ENCODE measurements at regions not wholly inside any gene's neighbourhood (a gene's known extent, or its start where the extent isn't known, plus 50 kb on each side); places are given as distances from the start of the nearest gene placed in this dataset.

- H3F3A ChIP-seq (ENCODE audit: low read length, unreplicated experiment): no peaks in the 10 kb centered on the region
- CTCF ChIA-PET: no interaction called here
- no peak overlapping the region for H3K4me2 ChIP-seq (ENCODE audit: low read length)
- H3K4me1 ChIP-seq (ENCODE audit: insufficient read depth, low read length): no peaks in the 10 kb centered on the region
- no peak overlapping the region for H2AFZ ChIP-seq (ENCODE audit: low read length)
- TF ChIP-seq, protein P1, sequence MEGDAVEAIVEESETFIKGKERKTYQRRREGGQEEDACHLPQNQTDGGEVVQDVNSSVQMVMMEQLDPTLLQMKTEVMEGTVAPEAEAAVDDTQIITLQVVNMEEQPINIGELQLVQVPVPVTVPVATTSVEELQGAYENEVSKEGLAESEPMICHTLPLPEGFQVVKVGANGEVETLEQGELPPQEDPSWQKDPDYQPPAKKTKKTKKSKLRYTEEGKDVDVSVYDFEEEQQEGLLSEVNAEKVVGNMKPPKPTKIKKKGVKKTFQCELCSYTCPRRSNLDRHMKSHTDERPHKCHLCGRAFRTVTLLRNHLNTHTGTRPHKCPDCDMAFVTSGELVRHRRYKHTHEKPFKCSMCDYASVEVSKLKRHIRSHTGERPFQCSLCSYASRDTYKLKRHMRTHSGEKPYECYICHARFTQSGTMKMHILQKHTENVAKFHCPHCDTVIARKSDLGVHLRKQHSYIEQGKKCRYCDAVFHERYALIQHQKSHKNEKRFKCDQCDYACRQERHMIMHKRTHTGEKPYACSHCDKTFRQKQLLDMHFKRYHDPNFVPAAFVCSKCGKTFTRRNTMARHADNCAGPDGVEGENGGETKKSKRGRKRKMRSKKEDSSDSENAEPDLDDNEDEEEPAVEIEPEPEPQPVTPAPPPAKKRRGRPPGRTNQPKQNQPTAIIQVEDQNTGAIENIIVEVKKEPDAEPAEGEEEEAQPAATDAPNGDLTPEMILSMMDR (conservative IDR thresholded peaks at IDR 0.05; ENCODE audit: low read depth, low read length): no peak
- TF ChIP-seq EZH2 (IDR thresholded peaks at IDR 0.05; ENCODE audit: low read length, unreplicated experiment): no peak
- POLR2A ChIA-PET (ENCODE audit: unreplicated experiment): no interaction called here
- H3K9me2 ChIP-seq (replicated peaks; ENCODE audit: low read length): no peaks in the 10 kb centered on the region
- H3K9ac ChIP-seq (ENCODE audit: low read length): no peak overlapping the region
- no peaks in the 10 kb centered on the region for H3K79me2 ChIP-seq (ENCODE audit: low read length)
- peaks cover 86% of the 10 kb centered on the region for H3K27me3 ChIP-seq (ENCODE audit: low read length)
- intact Hi-C loops (cut with micrococcal nuclease): no loop called here
- H3K27ac ChIP-seq (ENCODE audit: low read length): no peak overlapping the region
- no peaks in the 10 kb centered on the region for H3K9me3 ChIP-seq (ENCODE audit: low read length)
- no peak overlapping the region for H3K4me3 ChIP-seq (ENCODE audit: low read length)
- no TSS peak for BruUV-seq (replicated peaks)
- no peaks in the 10 kb centered on the region for H4K20me1 ChIP-seq (ENCODE audit: low read length)
- H3K36me3 ChIP-seq (ENCODE audit: low read depth, low read length): no peaks in the 10 kb centered on the region
- no peak for DNase-seq
- no peak for ATAC-seq
Measured at GRCh38 chr16:86243123-86243473, 267.2 kb upstream of the FOXF1 start.

- H3F3A ChIP-seq (ENCODE audit: low read length, unreplicated experiment): no peaks in the 10 kb centered on the region
- no peaks in the 10 kb centered on the region for H3K4me1 ChIP-seq (ENCODE audit: insufficient read depth, low read length)
- H3K79me2 ChIP-seq (ENCODE audit: low read length): no peaks in the 10 kb centered on the region
- no peaks in the 10 kb centered on the region for H3K9me3 ChIP-seq (ENCODE audit: low read length)
- no TSS peak for BruUV-seq (replicated peaks)
- peaks cover 91% of the 10 kb centered on the region for H3K27me3 ChIP-seq (ENCODE audit: low read length)
- H4K20me1 ChIP-seq (ENCODE audit: low read length): no peaks in the 10 kb centered on the region
- H2AFZ ChIP-seq (ENCODE audit: low read length): no peak overlapping the region
- no peak overlapping the region for H3K4me2 ChIP-seq (ENCODE audit: low read length)
- no peaks in the 10 kb centered on the region for H3K9me2 ChIP-seq (replicated peaks; ENCODE audit: low read length)
- ChIA-PET POLR2A (ENCODE audit: unreplicated experiment) (no interaction called here), CTCF (no interaction called here)
- no peak overlapping the region for H3K27ac ChIP-seq (ENCODE audit: low read length)
- H3K4me3 ChIP-seq (ENCODE audit: low read length): no peak overlapping the region
- intact Hi-C loops (cut with micrococcal nuclease): no loop called here
- H3K9ac ChIP-seq (ENCODE audit: low read length): no peak overlapping the region
- H3K36me3 ChIP-seq (ENCODE audit: low read depth, low read length): no peaks in the 10 kb centered on the region
- TF ChIP-seq, protein P1 (conservative IDR thresholded peaks at IDR 0.05; ENCODE audit: low read depth, low read length): no peak
- TF ChIP-seq EZH2phosphoT487 (IDR thresholded peaks at IDR 0.05; ENCODE audit: borderline replicate concordance, low read length) (no peak), EZH2 (IDR thresholded peaks at IDR 0.05; ENCODE audit: low read length, unreplicated experiment) (no peak)
- no peak for ATAC-seq
- no peak for DNase-seq
Measured at GRCh38 chr16:86243571-86244154, 266.7 kb upstream of the FOXF1 start.

DNA sequence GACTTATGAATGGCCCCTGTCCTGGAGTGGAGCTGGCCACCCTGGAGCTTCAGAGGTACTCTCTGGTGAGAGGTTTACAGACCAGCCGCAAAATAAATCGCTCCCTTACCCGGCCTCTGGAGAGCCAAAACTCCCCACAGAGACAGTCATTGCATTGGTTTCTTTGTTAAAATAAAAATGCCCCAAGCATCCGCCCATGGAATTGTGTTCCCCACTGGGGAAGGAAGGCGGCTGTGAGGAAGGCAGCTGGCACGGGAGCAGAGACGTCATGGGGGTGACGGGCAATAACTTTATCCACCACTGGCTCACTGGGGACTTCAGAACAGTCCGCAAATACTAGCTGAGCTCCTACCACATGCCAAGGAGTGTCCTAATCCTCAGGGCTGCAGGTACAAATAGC lies 266.2 kb upstream of the FOXF1 start:
- no peaks in the 10 kb centered on the region for H3F3A ChIP-seq (ENCODE audit: low read length, unreplicated experiment)
- H3K4me1 ChIP-seq (ENCODE audit: insufficient read depth, low read length): no peaks in the 10 kb centered on the region
- H3K27ac ChIP-seq (ENCODE audit: low read length): no peak overlapping the region
- no peaks in the 10 kb centered on the region for H4K20me1 ChIP-seq (ENCODE audit: low read length)
- POLR2A ChIA-PET (ENCODE audit: unreplicated experiment): no interaction called here
- H3K9ac ChIP-seq (ENCODE audit: low read length): no peak overlapping the region
- H2AFZ ChIP-seq (ENCODE audit: low read length): no peak overlapping the region
- no peak for DNase-seq
- H3K4me2 ChIP-seq (ENCODE audit: low read length): no peak overlapping the region
- no peaks in the 10 kb centered on the region for H3K9me3 ChIP-seq (ENCODE audit: low read length)
- peaks cover 95% of the 10 kb centered on the region for H3K27me3 ChIP-seq (ENCODE audit: low read length)
- H3K79me2 ChIP-seq (ENCODE audit: low read length): no peaks in the 10 kb centered on the region
- intact Hi-C loops (cut with micrococcal nuclease): no loop called here
- H3K9me2 ChIP-seq (replicated peaks; ENCODE audit: low read length): no peaks in the 10 kb centered on the region
- BruUV-seq (replicated peaks): no TSS peak
- ATAC-seq: no peak
- CTCF ChIA-PET: no interaction called here
- H3K36me3 ChIP-seq (ENCODE audit: low read depth, low read length): no peaks in the 10 kb centered on the region
- no peak for TF ChIP-seq EZH2phosphoT487 (IDR thresholded peaks at IDR 0.05; ENCODE audit: borderline replicate concordance, low read length)
- TF ChIP-seq, protein P1 (conservative IDR thresholded peaks at IDR 0.05; ENCODE audit: low read depth, low read length): no peak
- no peak for TF ChIP-seq EZH2 (IDR thresholded peaks at IDR 0.05; ENCODE audit: low read length, unreplicated experiment)
- H3K4me3 ChIP-seq (ENCODE audit: low read length): no peak overlapping the region

Measured in PC-3 (cell line).